Kidney (tissue), 13 donors: ENCODE measurements at regions not wholly inside any gene's neighbourhood (a gene's known extent, or its start where the extent isn't known, plus 50 kb on each side); places are given as distances from the start of the nearest gene placed in this dataset.

ENCODE experiments used
- DNase-seq, 5 donors: peaks; one replicate each; pipeline ENCODE4 v3.0.0-alpha.2; 2013 to 2020
- FAIRE-seq: peaks from 2 replicates; lab custom pipeline; 2012; peaks lifted over from hg19 to GRCh38; lab: Jason Lieb, UNC
- H3K27ac ChIP-seq, 2 donors: one replicate each; pipeline ENCODE4 v1.7.0; 2013; ENCODE audit warnings: low read depth in 2 of 2, low read length in 2 of 2, inconsistent platforms in 1 of 2
- H3K27me3 ChIP-seq: one replicate; pipeline ENCODE4 v1.7.1; 2013; ENCODE audit warnings: low read length, inconsistent platforms; ENCODE audit not compliant: control insufficient read depth, insufficient read depth
- H3K36me3 ChIP-seq, 3 donors: one replicate each; pipeline versions ENCODE4 v1.7.0 to v1.7.1; 2013; ENCODE audit warnings: low read length in 3 of 3, control low read depth in 1 of 3, inconsistent platforms in 1 of 3; ENCODE audit not compliant: insufficient read depth in 3 of 3, control insufficient read depth in 2 of 3
- H3K4me1 ChIP-seq, 3 donors: one replicate each; pipeline versions ENCODE4 v1.7.0 to v1.7.1; 2013; ENCODE audit warnings: low read length in 3 of 3, inconsistent platforms in 1 of 3, low read depth in 1 of 3; ENCODE audit not compliant: control insufficient read depth in 2 of 3, insufficient read depth in 2 of 3
- H3K4me3 ChIP-seq, 3 donors: one replicate each; pipeline versions ENCODE4 v1.7.0 to v1.8.1; 2013; ENCODE audit warnings: low read length in 3 of 3, control low read depth in 1 of 3, inconsistent platforms in 1 of 3
- H3K9ac ChIP-seq, 3 donors: one replicate each; pipeline versions ENCODE4 v1.7.0 to v1.7.1; 2013; ENCODE audit warnings: low read length in 3 of 3, control low read depth in 1 of 3, inconsistent platforms in 1 of 3
- H3K9me3 ChIP-seq, 3 donors: one replicate each; pipeline versions ENCODE4 v1.7.0 to v1.7.1; 2013; ENCODE audit warnings: low read length in 3 of 3, control low read depth in 1 of 3, inconsistent platforms in 1 of 3; ENCODE audit not compliant: control insufficient read depth in 2 of 3, insufficient read depth in 1 of 3
- intact Hi-C: fragments of 100-400 bp; cut with DNase I; formaldehyde crosslinking; loops from one replicate; pipeline ENCODE4 v1.11.1; 2022
- TF ChIP-seq, protein P1 (sequence below): IDR thresholded peaks from 3 replicates; pipeline ENCODE4 v1.5.1; 2012; ENCODE audit warnings: mild to moderate bottlenecking, moderate library complexity, borderline replicate concordance; ENCODE audit not compliant: insufficient read depth; ENCODE audit errors: extremely low read depth
- donor health status: control.
- donor health status: control.
- donor health status: control.
- donor health status: control.
- donor health status: control.
- donor health status: DM: yes; HTN: yes; CAD: no.
- donor health status: Normal renal cell carcinoma (clear cell type).

DNA sequence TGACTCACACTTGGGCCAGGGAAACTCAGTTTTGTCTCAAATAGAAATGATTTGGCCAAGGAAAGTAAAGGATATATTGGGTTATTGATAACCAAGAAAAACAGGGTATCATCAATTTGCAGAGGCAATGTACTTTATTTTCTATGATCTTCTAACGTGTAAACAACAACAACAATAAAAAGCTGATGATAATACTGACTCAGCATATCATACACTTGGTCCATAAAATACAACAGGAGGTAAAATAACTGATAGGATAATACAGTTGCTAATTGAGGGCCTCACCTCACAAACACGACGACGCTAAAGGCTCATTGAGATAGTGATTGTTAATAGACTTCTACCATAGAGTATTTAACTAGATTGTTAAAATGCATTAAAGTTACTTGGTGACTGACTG lies 774.0 kb upstream of the NOVA1 start:
- FAIRE-seq: no peak
- intact Hi-C loops: no loop called here
- TF ChIP-seq, protein P1, sequence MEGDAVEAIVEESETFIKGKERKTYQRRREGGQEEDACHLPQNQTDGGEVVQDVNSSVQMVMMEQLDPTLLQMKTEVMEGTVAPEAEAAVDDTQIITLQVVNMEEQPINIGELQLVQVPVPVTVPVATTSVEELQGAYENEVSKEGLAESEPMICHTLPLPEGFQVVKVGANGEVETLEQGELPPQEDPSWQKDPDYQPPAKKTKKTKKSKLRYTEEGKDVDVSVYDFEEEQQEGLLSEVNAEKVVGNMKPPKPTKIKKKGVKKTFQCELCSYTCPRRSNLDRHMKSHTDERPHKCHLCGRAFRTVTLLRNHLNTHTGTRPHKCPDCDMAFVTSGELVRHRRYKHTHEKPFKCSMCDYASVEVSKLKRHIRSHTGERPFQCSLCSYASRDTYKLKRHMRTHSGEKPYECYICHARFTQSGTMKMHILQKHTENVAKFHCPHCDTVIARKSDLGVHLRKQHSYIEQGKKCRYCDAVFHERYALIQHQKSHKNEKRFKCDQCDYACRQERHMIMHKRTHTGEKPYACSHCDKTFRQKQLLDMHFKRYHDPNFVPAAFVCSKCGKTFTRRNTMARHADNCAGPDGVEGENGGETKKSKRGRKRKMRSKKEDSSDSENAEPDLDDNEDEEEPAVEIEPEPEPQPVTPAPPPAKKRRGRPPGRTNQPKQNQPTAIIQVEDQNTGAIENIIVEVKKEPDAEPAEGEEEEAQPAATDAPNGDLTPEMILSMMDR: no peak
- no peaks in the 10 kb centered on the region for H3K27me3 ChIP-seq
- peaks cover 0 to 4% (median 3%) of the 10 kb centered on the region in 3 donors for H3K9me3 ChIP-seq
- H3K9ac ChIP-seq: no peak overlapping the region
- no peak overlapping the region for H3K4me3 ChIP-seq
- no peak for DNase-seq
- no peak overlapping the region for H3K27ac ChIP-seq
- no peaks in the 10 kb centered on the region for H3K4me1 ChIP-seq
- H3K36me3 ChIP-seq: no peaks in the 10 kb centered on the region

DNA sequence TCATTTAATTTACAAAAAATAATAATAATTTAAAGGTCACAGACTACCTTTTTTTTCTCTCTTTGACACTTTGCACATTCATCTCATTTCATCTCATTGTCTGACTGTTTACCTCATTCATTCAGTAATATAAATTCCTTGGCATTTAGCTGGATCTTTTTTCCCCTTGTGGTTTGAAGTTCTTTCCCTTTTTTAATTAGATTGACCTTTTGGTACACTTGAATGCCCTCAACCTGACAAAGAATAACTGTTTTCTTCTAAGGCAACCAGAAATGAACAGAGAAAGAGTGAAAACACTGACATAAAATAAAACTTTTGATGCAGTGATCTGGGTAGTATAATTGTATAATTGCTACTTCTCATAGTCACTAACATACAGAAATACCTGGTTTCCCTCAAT lies 774.9 kb upstream of the NOVA1 start:
- Histone ChIP-seq H3K9me3 (peaks cover 0 to 4% (median 3%) of the 10 kb centered on the region in 3 donors), H3K9ac (no peak overlapping the region), H3K4me1 (no peaks in the 10 kb centered on the region), H3K27me3 (no peaks in the 10 kb centered on the region), H3K36me3 (no peaks in the 10 kb centered on the region), H3K27ac (no peak overlapping the region), H3K4me3 (no peak overlapping the region)
- FAIRE-seq (no peak), DNase-seq (peak in 2 of 5 donors; percentile 11 to 13)
- intact Hi-C loops: no loop called here
- TF ChIP-seq, protein P1: no peak

DNA sequence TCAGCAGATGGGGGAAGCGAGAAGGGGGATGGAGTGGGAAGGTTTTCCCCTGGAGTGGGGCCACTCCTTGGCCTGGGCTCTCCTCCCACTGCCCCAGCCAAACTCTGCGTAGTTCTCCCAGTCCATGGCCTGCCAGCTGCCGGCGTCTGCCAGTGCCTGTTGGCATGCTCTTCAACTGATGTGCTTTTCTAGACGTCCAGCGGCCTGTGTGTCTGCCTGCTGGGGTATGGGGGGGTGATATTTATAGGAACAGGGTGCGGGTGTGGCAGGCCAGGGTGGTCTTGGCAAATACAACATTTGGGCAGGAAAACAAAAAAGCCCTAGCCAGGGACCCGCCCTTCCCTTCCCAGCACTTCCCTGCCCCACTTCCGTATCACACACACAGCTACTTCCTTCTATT lies 786.3 kb upstream of the NOVA1 start:
- DNase-seq (peak in 1 of 5 donors; percentile 46), FAIRE-seq (no peak)
- no peak overlapping the region for H3K4me3 ChIP-seq
- no peak overlapping the region for H3K27ac ChIP-seq
- TF ChIP-seq, protein P1: no peak
- intact Hi-C loops: no loop called here
- no peaks in the 10 kb centered on the region for H3K27me3 ChIP-seq
- no peaks in the 10 kb centered on the region for H3K9me3 ChIP-seq
- no peak overlapping the region for H3K9ac ChIP-seq
- no peaks in the 10 kb centered on the region for H3K4me1 ChIP-seq
- no peaks in the 10 kb centered on the region for H3K36me3 ChIP-seq

DNA sequence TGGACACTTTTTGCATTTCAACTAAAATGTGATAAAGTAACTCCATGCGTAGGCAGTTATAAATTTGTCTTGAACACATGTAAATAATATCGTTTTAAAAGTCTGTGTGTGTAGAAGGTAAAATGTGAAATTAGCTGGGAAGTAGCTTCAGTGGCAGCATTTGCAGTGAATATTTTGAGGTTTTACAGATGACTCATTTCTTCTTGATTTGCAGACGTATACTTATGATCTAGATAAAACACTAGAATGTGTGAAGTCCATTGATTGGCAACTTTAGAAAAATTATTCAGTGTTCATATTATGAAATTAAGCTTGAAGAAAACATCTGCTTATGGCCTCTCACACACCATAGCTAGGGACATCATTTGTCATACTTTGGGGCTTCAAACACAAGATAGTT lies 788.6 kb upstream of the NOVA1 start:
- no peak for FAIRE-seq
- TF ChIP-seq, protein P1: no peak
- H3K4me3 ChIP-seq: no peak overlapping the region
- no peaks in the 10 kb centered on the region for H3K4me1 ChIP-seq
- no peaks in the 10 kb centered on the region for H3K36me3 ChIP-seq
- H3K9me3 ChIP-seq: no peaks in the 10 kb centered on the region
- no peak for DNase-seq
- no peak overlapping the region for H3K9ac ChIP-seq
- H3K27me3 ChIP-seq: no peaks in the 10 kb centered on the region
- intact Hi-C loops: no loop called here
- H3K27ac ChIP-seq: no peak overlapping the region
